HCT116 (cell line): ENCODE measurements at regions not wholly inside any gene's neighbourhood (a gene's known extent, or its start where the extent isn't known, plus 50 kb on each side); places are given as distances from the start of the nearest gene placed in this dataset.

Experiments
- ATAC-seq: fragments of 200-7000 bp; cut with Tn5 transposase; 2 replicates; pipeline ENCODE4 v1.9.1; 2020; ENCODE audit warnings: mild to moderate bottlenecking, moderate library complexity
- BruUV-seq: library from RNA; stranded (reverse); fragments of 400-500 nt; replicated peaks from 2 replicates; lab custom pipeline; 2021; lab: Mats Ljungman, UMichigan
- CTCF ChIA-PET: fragments of 300-600 bp; sonication (Branson Sonifier 250); formaldehyde crosslinking; loops from one replicate; lab custom pipeline; 2021; ENCODE audit warnings: antibody characterized with exemption; lab: Charles Lee
- POLR2A ChIA-PET: fragments of 300-600, 350-600 bp; sonication (Branson Sonifier 250); formaldehyde crosslinking; loops from one replicate; lab custom pipeline; 2021; ENCODE audit warnings: antibody characterized with exemption; lab: Charles Lee
- RAD21 ChIA-PET, 2 experiments: fragments of 300-600 bp; sonication (Branson Sonifier 250); formaldehyde crosslinking; loops; one replicate each; lab custom pipeline; 2023; ENCODE audit warnings: low total read pairs in 2 of 2; ENCODE audit not compliant: uncharacterized antibody in 2 of 2, unreplicated experiment in 2 of 2, low non-redundant PET in 1 of 2; lab: Charles Lee
- DNase-seq: peaks from one replicate; pipeline ENCODE4 v3.0.0-alpha.2; 2010; ENCODE audit warnings: low read depth, low spot score
- H2AFZ ChIP-seq: fragments of 200-600 bp; shearing (Covaris generic), sonication (generic); 2 replicates; pipeline ENCODE4 v1.6.1; 2017; ENCODE audit warnings: low read depth, mixed run types, mixed read lengths, antibody characterized with exemption, low read length; ENCODE audit not compliant: poor library complexity, severe bottlenecking
- H3K27ac ChIP-seq: 2 replicates; pipeline ENCODE4 v1.5.1; 2012; ENCODE audit warnings: low read depth, low read length
- H3K27me3 ChIP-seq: fragments of 200-600 bp; sonication (generic); 2 replicates; pipeline ENCODE4 v1.6.1; 2016; ENCODE audit warnings: mixed run types, low read length, mixed read lengths; ENCODE audit not compliant: insufficient read depth
- H3K36me3 ChIP-seq, 2 experiments: fragments of 200-500 bp in 1 of 2; fragments of 200-600 bp in 1 of 2; sonication (Bioruptor generic) in 1 of 2; sonication (generic) in 1 of 2; 2 replicates each; pipeline versions ENCODE4 v1.5.1 to v1.6.1; 2014 to 2016; ENCODE audit warnings: low read length in 2 of 2, inconsistent platforms in 1 of 2, mixed read lengths in 1 of 2, mixed run types in 1 of 2; ENCODE audit not compliant: insufficient read depth in 2 of 2, control insufficient read depth in 1 of 2
- H3K4me1 ChIP-seq, 2 experiments: fragments of 200-600 bp in 1 of 2; sonication (generic) in 1 of 2; 2 replicates each; pipeline versions ENCODE4 v1.5.1 to v1.6.1; 2012 to 2017; ENCODE audit warnings: low read length in 2 of 2, inconsistent platforms in 1 of 2, mild to moderate bottlenecking in 1 of 2, mixed read lengths in 1 of 2, mixed run types in 1 of 2, moderate library complexity in 1 of 2; ENCODE audit not compliant: insufficient read depth in 2 of 2, control insufficient read depth in 1 of 2
- H3K4me2 ChIP-seq: fragments of 200-600 bp; sonication (generic); 2 replicates; pipeline ENCODE4 v1.6.1; 2017; ENCODE audit warnings: mixed run types, low read length, mixed read lengths
- H3K4me3 ChIP-seq, 2 experiments: fragments of 200-600 bp in 1 of 2; sonication (generic) in 1 of 2; replicated peaks in 1 of 2; 2 replicates each; pipeline ENCODE4 v1.5.1; 2011 to 2016; ENCODE audit warnings: low read length in 2 of 2, control low read depth in 1 of 2, low read depth in 1 of 2, mild to moderate bottlenecking in 1 of 2, mixed read lengths in 1 of 2, mixed run types in 1 of 2
- H3K79me2 ChIP-seq: fragments of 200-600 bp; sonication (generic); 2 replicates; pipeline ENCODE4 v1.6.1; 2017; ENCODE audit warnings: mild to moderate bottlenecking, mixed run types, low read length, moderate library complexity, mixed read lengths; ENCODE audit not compliant: insufficient read depth
- H3K9ac ChIP-seq: fragments of 200-600 bp; sonication (generic); 2 replicates; pipeline ENCODE4 v1.6.1; 2016; ENCODE audit warnings: low read length, mixed read lengths
- H3K9me2 ChIP-seq: fragments of 200-600 bp; sonication (generic), shearing (Covaris generic); 2 replicates; pipeline ENCODE4 v1.6.1; 2017; ENCODE audit warnings: mixed run types, mild to moderate bottlenecking, moderate library complexity; ENCODE audit not compliant: insufficient read depth
- H3K9me3 ChIP-seq, 2 experiments: fragments of 200-500 bp in 1 of 2; fragments of 200-600 bp in 1 of 2; sonication (Bioruptor generic) in 1 of 2; sonication (generic) in 1 of 2; 2 replicates each; pipeline ENCODE4 v1.6.1; 2014 to 2017; ENCODE audit warnings: low read length in 2 of 2, mixed read lengths in 2 of 2, inconsistent platforms in 1 of 2, low read depth in 1 of 2, mild to moderate bottlenecking in 1 of 2, mixed run types in 1 of 2, moderate library complexity in 1 of 2; ENCODE audit not compliant: control insufficient read depth in 1 of 2, insufficient read depth in 1 of 2
- H4K20me1 ChIP-seq: fragments of 200-600 bp; sonication (generic), shearing (Covaris generic); 2 replicates; pipeline ENCODE4 v1.6.1; 2017; ENCODE audit warnings: mixed run types, mild to moderate bottlenecking, moderate library complexity; ENCODE audit not compliant: insufficient read depth
- CBX3 ChIP-seq: IDR thresholded peaks from 2 replicates; pipeline ENCODE4 v1.6.1; 2012; ENCODE audit warnings: low read depth
- EZH2 ChIP-seq: fragments of 200-600 bp; sonication (generic); IDR thresholded peaks from 2 replicates; pipeline ENCODE4 v1.6.1; 2017; ENCODE audit warnings: antibody characterized with exemption, mixed run types
- JUND ChIP-seq: IDR thresholded peaks from 2 replicates; pipeline ENCODE4 v1.6.1; 2012
- POLR2A ChIP-seq: IDR thresholded peaks from 2 replicates; pipeline ENCODE4 v1.7.0; 2011; ENCODE audit warnings: borderline replicate concordance; ENCODE audit not compliant: insufficient read depth, insufficient read length; ENCODE audit errors: extremely low read depth
- SP1 ChIP-seq: IDR thresholded peaks from 2 replicates; pipeline ENCODE4 v1.6.1; 2012; ENCODE audit warnings: low read depth
- SRF ChIP-seq: IDR thresholded peaks from 2 replicates; pipeline ENCODE4 v1.6.1; 2012; ENCODE audit warnings: low read depth
- TCF7L2 ChIP-seq: IDR thresholded peaks from 2 replicates; pipeline ENCODE4 v1.7.0; 2011; ENCODE audit warnings: borderline replicate concordance, inconsistent platforms; ENCODE audit not compliant: insufficient read depth, insufficient read length; ENCODE audit errors: extremely low read depth
- ZFX ChIP-seq: fragments of 450-650 bp; IDR thresholded peaks from 2 replicates; pipeline ENCODE4 v1.6.1; 2017
- ZNF274 ChIP-seq: fragments of 200-500 bp; sonication (Bioruptor generic); IDR thresholded peaks from 2 replicates; pipeline ENCODE4 v1.6.1; 2014; ENCODE audit warnings: mild to moderate bottlenecking, low read depth, low read length, inconsistent platforms
- intact Hi-C: fragments of 100-400 bp; cut with micrococcal nuclease; formaldehyde crosslinking; loops from 2 replicates; pipeline ENCODE4 v1.10.0; 2022
- TF ChIP-seq, protein P1 (sequence below): IDR thresholded peaks from 2 replicates; pipeline ENCODE4 v1.6.1; 2012; ENCODE audit warnings: low read depth
- TF ChIP-seq, protein P2 (sequence below): IDR thresholded peaks from 2 replicates; pipeline ENCODE4 v1.6.1; 2012

DNA sequence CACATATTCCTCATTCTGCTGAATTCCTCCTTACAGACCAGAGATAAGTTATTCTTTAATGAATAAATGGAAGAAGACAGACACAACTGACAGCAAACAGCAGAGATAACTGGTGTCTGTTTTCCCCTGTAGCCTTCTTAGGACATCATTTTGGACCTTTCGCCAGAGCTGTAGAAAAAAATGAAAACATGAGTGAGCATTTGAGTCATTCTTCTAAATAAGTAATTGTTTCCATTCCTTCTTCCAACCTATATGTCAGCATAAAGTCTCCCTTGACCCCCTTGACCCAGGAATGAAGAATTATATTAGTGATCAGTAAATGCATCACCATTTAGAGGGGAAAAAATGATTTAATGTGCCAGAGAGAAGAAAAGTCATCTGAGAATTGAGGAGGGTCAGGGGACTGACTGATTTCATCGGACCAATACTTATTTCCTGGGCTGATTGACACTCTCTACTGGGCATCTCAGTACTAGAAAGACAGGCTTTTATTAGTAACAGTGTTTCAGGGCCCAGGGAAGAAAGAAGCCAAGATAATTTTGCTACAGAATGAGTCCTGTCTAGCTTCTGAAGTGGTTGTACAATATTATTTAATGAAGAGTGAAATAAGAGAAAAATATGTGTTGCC is 597.0 kb downstream of the PSAT1 start:
- ATAC-seq (no peak), DNase-seq (no peak)
- POLR2A ChIA-PET = no interaction called here
- Histone ChIP-seq H4K20me1 (no peaks in the 10 kb centered on the region), H3K4me3 (no peak overlapping the region), H3K9ac (no peak overlapping the region), H3K27ac (no peak overlapping the region), H3K9me3 (no peaks in the 10 kb centered on the region), H3K9me2 (no peaks in the 10 kb centered on the region), H3K36me3 (no peaks in the 10 kb centered on the region), H3K79me2 (no peaks in the 10 kb centered on the region), H3K4me1 (no peaks in the 10 kb centered on the region), H2AFZ (no peak overlapping the region), H3K27me3 (no peaks in the 10 kb centered on the region), H3K4me2 (no peak overlapping the region)
- CTCF ChIA-PET = no interaction called here
- TF ChIP-seq ZNF274 = no peak
- TF ChIP-seq, protein P1, sequence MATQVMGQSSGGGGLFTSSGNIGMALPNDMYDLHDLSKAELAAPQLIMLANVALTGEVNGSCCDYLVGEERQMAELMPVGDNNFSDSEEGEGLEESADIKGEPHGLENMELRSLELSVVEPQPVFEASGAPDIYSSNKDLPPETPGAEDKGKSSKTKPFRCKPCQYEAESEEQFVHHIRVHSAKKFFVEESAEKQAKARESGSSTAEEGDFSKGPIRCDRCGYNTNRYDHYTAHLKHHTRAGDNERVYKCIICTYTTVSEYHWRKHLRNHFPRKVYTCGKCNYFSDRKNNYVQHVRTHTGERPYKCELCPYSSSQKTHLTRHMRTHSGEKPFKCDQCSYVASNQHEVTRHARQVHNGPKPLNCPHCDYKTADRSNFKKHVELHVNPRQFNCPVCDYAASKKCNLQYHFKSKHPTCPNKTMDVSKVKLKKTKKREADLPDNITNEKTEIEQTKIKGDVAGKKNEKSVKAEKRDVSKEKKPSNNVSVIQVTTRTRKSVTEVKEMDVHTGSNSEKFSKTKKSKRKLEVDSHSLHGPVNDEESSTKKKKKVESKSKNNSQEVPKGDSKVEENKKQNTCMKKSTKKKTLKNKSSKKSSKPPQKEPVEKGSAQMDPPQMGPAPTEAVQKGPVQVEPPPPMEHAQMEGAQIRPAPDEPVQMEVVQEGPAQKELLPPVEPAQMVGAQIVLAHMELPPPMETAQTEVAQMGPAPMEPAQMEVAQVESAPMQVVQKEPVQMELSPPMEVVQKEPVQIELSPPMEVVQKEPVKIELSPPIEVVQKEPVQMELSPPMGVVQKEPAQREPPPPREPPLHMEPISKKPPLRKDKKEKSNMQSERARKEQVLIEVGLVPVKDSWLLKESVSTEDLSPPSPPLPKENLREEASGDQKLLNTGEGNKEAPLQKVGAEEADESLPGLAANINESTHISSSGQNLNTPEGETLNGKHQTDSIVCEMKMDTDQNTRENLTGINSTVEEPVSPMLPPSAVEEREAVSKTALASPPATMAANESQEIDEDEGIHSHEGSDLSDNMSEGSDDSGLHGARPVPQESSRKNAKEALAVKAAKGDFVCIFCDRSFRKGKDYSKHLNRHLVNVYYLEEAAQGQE = no peak
- TF ChIP-seq ZFX = no peak
- no peak for TF ChIP-seq POLR2A
- TF ChIP-seq JUND = no peak
- no peak for TF ChIP-seq SP1
- TF ChIP-seq, protein P2, sequence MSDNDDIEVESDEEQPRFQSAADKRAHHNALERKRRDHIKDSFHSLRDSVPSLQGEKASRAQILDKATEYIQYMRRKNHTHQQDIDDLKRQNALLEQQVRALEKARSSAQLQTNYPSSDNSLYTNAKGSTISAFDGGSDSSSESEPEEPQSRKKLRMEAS = no peak
- TF ChIP-seq TCF7L2 = no peak
- TF ChIP-seq CBX3 = no peak
- no peak for TF ChIP-seq SRF
- TF ChIP-seq EZH2 = no peak
- BruUV-seq = no TSS peak
- intact Hi-C loops = no loop called here
- RAD21 ChIA-PET = no interaction called here
